SK-N-SH treated with all-trans-retinoic acid at 6 μM for 48 hours (cell line): ENCODE measurements at regions not wholly inside any gene's neighbourhood (a gene's known extent, or its start where the extent isn't known, plus 50 kb on each side); places are given as distances from the start of the nearest gene placed in this dataset.

Experiments used
- CREB5 ChIP-seq: fragments of 250-450 bp; sonication (Bioruptor Pico); IDR thresholded peaks from 2 replicates; pipeline ENCODE4 v1.5.1; 2020; ENCODE audit warnings: low read depth, mild to moderate bottlenecking, moderate library complexity
- ESRRG ChIP-seq: fragments of 250-450 bp; sonication (Bioruptor Pico); IDR thresholded peaks from 2 replicates; pipeline ENCODE4 v1.6.1; 2021; ENCODE audit warnings: mild to moderate bottlenecking
- PPARA ChIP-seq: fragments of 250-450 bp; sonication (Bioruptor Pico); IDR thresholded peaks from 2 replicates; pipeline ENCODE4 v1.5.0; 2020; ENCODE audit warnings: mild to moderate bottlenecking, borderline replicate concordance
- RARB ChIP-seq: fragments of 250-450 bp; sonication (Bioruptor Pico); IDR thresholded peaks from 2 replicates; pipeline ENCODE4 v1.8.0; 2021; ENCODE audit warnings: mild to moderate bottlenecking, moderate library complexity
- ZC3H10 ChIP-seq: fragments of 250-450 bp; sonication (Bioruptor Pico); IDR thresholded peaks from 2 replicates; pipeline ENCODE4 v1.5.1; 2021; ENCODE audit warnings: mild to moderate bottlenecking, moderate library complexity
- ZFP30 ChIP-seq: fragments of 450-650 bp; formaldehyde crosslinking; IDR thresholded peaks from 2 replicates; pipeline ENCODE4 v1.5.0; 2022; ENCODE audit warnings: mild to moderate bottlenecking, moderate library complexity
- TF ChIP-seq, protein P1 (sequence below): fragments of 250-450 bp; sonication (Bioruptor Pico); IDR thresholded peaks from 2 replicates; pipeline ENCODE4 v1.8.0; 2020; ENCODE audit warnings: mild to moderate bottlenecking, moderate library complexity, borderline replicate concordance

GRCh38 chr11:38700111-38700510, 2102.1 kb upstream of the RAG2 start:
- TF ChIP-seq, protein P1, sequence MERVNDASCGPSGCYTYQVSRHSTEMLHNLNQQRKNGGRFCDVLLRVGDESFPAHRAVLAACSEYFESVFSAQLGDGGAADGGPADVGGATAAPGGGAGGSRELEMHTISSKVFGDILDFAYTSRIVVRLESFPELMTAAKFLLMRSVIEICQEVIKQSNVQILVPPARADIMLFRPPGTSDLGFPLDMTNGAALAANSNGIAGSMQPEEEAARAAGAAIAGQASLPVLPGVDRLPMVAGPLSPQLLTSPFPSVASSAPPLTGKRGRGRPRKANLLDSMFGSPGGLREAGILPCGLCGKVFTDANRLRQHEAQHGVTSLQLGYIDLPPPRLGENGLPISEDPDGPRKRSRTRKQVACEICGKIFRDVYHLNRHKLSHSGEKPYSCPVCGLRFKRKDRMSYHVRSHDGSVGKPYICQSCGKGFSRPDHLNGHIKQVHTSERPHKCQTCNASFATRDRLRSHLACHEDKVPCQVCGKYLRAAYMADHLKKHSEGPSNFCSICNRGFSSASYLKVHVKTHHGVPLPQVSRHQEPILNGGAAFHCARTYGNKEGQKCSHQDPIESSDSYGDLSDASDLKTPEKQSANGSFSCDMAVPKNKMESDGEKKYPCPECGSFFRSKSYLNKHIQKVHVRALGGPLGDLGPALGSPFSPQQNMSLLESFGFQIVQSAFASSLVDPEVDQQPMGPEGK (CRISPR knock-in tag): no peak
- TF ChIP-seq ZFP30: no peak
- no peak for TF ChIP-seq CREB5 (CRISPR knock-in tag)
- TF ChIP-seq PPARA (CRISPR knock-in tag): no peak
- no peak for TF ChIP-seq ZC3H10 (CRISPR knock-in tag)
- TF ChIP-seq ESRRG (CRISPR knock-in tag): no peak
- TF ChIP-seq RARB: no peak
